OCI-LY7 (cell line): ENCODE measurements at regions not wholly inside any gene's neighbourhood (a gene's known extent, or its start where the extent isn't known, plus 50 kb on each side); places are given as distances from the start of the nearest gene placed in this dataset.

Experiments
- CTCF ChIP-seq: fragments of 200-600 bp; sonication (generic); conservative IDR thresholded peaks from 2 replicates; pipeline ENCODE4 v1.5.1; 2014; ENCODE audit warnings: mild to moderate bottlenecking, antibody characterized with exemption, low read length, moderate library complexity, mixed read lengths
- EZH2phosphoT487 ChIP-seq: fragments of 200-600 bp; sonication (generic); IDR thresholded peaks from 2 replicates; pipeline ENCODE4 v1.6.1; 2018; ENCODE audit warnings: low read depth, borderline replicate concordance, mild to moderate bottlenecking, mixed run types, antibody characterized with exemption, low read length, moderate library complexity, mixed read lengths

GRCh38 chr1:184811439-184812111 lies 56.9 kb upstream of the EDEM3 start:
- TF ChIP-seq CTCF (no peak), EZH2phosphoT487 (no peak)
